LNCaP clone FGC (cell line): ENCODE measurements at regions not wholly inside any gene's neighbourhood (a gene's known extent, or its start where the extent isn't known, plus 50 kb on each side); places are given as distances from the start of the nearest gene placed in this dataset.
"Not testable (repeated sequence)": the region's sequence is repeated elsewhere in the genome, so short reads cannot be mapped to it uniquely, and the experiment has no call there.

Source experiments
- DNase-seq: peaks from one replicate; pipeline ENCODE4 v3.0.0-alpha.2; 2011; ENCODE audit warnings: low read depth
- H3K4me3 ChIP-seq: 2 replicates; pipeline ENCODE4 v1.5.1; 2011; ENCODE audit warnings: mild to moderate bottlenecking, low read depth, low read length, control low read depth
- CTCF ChIP-seq: IDR thresholded peaks from 2 replicates; pipeline ENCODE4 v1.5.1; 2012; ENCODE audit warnings: mild to moderate bottlenecking; ENCODE audit not compliant: control insufficient read depth, insufficient read depth; ENCODE audit errors: extremely low read depth

GRCh38 chr5:26390608-26391007, 647.8 kb downstream of the CDH9 start:
- DNase-seq = no peak
- H3K4me3 ChIP-seq = no peak overlapping the region
- TF ChIP-seq CTCF = no peak

GRCh38 chr5:26388976-26389375, 649.4 kb downstream of the CDH9 start:
- TF ChIP-seq CTCF = no peak
- DNase-seq = peak; percentile 67
- no peak overlapping the region for H3K4me3 ChIP-seq

DNA sequence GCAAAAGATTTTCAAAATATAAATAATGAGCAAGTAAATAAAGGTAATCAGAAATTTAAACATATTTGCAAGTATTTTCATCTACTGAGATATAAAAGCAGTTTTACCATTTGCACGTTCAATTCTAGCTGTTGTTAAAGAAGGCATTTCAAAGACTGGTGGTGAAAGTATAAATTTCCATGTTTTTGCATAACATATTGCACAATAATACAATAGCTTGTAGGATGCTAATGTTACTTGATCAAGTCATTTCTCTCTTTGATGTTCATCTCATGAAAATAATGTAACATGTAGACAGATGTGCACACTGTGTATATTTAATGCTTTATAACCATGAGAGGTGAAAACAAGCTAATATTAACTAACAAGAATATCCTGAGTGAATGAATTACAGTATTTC, 651.9 kb downstream of the CDH9 start:
- TF ChIP-seq CTCF = no peak
- no peak overlapping the region for H3K4me3 ChIP-seq
- no peak for DNase-seq

DNA sequence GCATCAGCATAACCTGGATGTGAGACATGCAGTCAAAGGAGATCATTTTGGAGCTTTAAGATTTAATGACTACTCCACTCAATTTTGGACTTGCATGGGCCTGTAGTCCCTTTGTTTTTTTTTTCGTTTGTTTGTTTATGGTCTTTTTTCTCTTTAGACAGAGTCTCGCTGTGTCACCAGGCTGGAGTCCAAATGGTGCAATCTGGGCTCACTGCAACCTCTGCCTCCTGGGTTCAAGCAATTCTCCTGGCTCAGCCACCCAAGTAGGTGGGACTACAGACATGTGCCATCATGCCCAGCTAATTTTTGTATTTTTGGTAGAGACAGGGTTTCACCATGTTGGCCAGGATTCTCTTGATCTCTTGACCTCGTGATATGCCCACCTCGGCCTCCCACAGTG, 673.8 kb downstream of the CDH9 start:
- not testable (repeated sequence) for H3K4me3 ChIP-seq

GRCh38 chr5:26343801-26344325, 694.5 kb downstream of the CDH9 start:
- peak; percentile 94 for DNase-seq
- TF ChIP-seq CTCF = no peak
- no peak overlapping the region for H3K4me3 ChIP-seq

More for the DNA sequence above, 673.8 kb downstream of the CDH9 start:
- not testable (repeated sequence) for DNase-seq

GRCh38 chr5:26339576-26339975, 698.8 kb downstream of the CDH9 start:
- H3K4me3 ChIP-seq = no peak overlapping the region
- TF ChIP-seq CTCF = no peak
- DNase-seq = no peak

GRCh38 chr5:26329562-26330189, 708.7 kb downstream of the CDH9 start:
- TF ChIP-seq CTCF = peak; percentile 75
- DNase-seq = no peak
- H3K4me3 ChIP-seq = no peak overlapping the region
